GM19025 (cell line): ENCODE measurements at regions not wholly inside any gene's neighbourhood (a gene's known extent, or its start where the extent isn't known, plus 50 kb on each side); places are given as distances from the start of the nearest gene placed in this dataset.

Experiments used
- ATAC-seq: cut with Tn5 transposase; IDR thresholded peaks from one replicate; pipeline ENCODE4 v1.9.1; 2021; ENCODE audit warnings: mild to moderate bottlenecking, low read depth, moderate library complexity; ENCODE audit not compliant: unreplicated experiment

- ATAC-seq: no peak
These were observed 51.0 kb upstream of the BARX2 start for GRCh38 chr11:129324533-129325175.

- no peak for ATAC-seq
These were observed 51.6 kb upstream of the BARX2 start for GRCh38 chr11:129323896-129324502.

DNA sequence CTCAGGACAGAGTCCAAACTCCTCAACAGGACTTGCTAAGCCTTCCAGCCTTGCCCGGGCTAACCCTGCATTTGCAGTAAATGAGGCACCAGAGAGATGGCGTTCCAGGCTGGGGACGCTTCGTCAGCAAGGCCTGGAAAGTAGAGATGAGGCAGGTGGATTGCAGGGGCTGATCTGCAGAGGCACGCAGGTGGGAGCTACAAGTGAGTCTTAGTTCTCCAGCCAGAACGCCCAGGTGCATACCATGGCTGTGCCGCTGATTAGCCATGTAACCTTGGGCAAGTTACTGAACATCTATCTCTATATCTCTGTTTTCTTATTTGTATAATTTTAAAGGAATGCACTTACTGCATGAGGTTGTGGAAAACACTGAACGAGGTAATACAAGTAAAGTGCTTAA lies 52.7 kb upstream of the BARX2 start:
- ATAC-seq: no peak

DNA sequence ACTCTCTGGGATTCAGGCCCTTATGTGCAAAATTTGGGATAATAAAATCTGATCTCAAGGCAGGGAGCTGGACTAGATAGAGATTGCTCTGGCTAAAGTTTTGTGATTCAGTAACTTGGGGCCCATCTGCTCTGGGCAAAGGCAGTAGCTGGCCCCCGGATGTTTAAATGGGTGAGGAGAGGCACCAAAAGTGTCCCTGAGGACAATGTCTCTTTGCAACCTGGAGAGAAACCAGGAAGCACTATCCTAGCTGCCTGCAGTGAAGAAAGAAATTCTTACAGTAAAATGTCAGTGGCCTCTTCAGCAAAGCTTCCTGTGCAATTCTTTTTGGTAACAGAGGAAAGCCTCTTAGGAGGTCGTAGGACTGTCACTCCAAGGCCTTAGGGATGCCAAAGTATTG lies 54.6 kb upstream of the BARX2 start:
- no peak for ATAC-seq

DNA sequence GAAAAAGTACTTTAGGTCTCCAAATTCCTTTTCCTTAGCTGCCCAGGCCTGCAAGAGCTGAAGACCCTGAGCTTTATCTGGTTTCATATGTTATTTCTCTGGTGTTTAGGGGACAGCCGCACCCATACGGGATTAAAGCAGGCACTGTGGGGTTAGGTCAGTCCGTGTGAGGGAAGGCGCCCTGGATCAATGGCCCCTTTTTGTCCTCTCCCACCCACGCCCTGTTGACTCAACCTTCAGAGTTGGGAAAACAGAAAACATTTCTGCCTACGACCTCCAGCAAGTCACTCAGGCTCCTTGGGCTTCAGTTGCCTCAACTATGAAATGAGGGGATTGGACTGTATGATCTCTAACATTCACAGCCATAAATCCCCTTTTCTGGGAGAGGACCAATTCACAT lies 55.2 kb upstream of the BARX2 start:
- no peak for ATAC-seq

- no peak for ATAC-seq
These were observed 55.9 kb upstream of the BARX2 start for GRCh38 chr11:129319751-129320150.

GRCh38 chr11:129319201-129319600 lies 56.4 kb upstream of the BARX2 start:
- ATAC-seq: no peak

DNA sequence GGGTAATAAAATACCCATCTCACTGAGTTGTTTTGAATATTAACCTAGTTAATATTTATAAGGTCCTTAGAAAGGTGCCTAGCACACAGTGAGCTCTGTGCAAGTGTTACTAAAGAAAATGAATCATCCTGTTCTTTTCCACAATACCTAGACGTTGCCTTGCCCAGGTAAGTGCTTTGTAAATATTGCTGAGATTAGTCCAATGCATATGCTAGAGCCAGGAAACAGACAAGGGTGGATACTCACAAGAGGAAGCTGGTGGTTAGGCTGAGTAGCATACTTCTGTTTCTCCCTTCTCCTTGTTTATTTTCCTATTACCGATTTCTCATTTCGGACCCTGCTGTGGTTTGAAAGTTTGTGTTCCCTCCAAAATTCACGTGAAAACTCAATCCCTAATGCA lies 58.1 kb upstream of the BARX2 start:
- no peak for ATAC-seq

GRCh38 chr11:129316781-129317180 lies 58.9 kb upstream of the BARX2 start:
- no peak for ATAC-seq

- ATAC-seq: no peak
These were observed 59.7 kb upstream of the BARX2 start for GRCh38 chr11:129315781-129316579.

GRCh38 chr11:129314371-129314770 lies 61.3 kb upstream of the BARX2 start:
- no peak for ATAC-seq

DNA sequence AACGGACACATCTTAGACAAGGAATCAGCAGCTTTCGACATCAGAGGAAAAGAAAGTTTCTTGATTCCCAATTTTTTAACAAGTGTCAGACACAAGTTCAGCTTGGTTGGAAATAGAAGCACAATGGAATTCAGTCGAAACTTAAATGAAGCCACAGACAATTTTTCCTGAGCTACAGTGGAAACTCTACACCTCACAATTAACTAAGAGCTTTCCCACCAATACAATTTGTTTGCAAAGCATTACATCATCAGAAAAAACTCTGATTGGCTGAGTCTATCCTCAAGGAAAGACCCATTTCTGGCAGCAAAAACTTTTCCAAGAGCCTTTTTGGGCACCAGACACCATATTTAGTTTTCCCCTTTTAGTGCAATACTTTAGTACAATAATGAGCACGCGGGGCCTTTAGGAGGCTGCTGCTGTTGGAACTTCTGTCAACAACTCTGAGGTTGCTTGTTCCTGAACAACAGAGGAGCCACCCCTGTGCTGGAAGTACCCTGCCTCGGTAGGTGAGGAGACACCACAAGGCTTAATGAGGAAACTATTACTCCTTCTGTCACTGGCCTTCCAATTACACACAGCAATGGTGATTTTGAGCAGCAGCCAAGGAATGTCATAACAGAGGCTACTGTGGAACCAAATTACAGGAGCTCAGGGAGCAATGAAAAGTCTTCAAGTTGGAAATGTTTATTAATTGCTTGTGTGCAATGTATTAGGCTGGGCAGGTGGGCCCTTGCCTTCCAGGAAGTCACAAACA lies 61.9 kb upstream of the BARX2 start:
- no peak for ATAC-seq

DNA sequence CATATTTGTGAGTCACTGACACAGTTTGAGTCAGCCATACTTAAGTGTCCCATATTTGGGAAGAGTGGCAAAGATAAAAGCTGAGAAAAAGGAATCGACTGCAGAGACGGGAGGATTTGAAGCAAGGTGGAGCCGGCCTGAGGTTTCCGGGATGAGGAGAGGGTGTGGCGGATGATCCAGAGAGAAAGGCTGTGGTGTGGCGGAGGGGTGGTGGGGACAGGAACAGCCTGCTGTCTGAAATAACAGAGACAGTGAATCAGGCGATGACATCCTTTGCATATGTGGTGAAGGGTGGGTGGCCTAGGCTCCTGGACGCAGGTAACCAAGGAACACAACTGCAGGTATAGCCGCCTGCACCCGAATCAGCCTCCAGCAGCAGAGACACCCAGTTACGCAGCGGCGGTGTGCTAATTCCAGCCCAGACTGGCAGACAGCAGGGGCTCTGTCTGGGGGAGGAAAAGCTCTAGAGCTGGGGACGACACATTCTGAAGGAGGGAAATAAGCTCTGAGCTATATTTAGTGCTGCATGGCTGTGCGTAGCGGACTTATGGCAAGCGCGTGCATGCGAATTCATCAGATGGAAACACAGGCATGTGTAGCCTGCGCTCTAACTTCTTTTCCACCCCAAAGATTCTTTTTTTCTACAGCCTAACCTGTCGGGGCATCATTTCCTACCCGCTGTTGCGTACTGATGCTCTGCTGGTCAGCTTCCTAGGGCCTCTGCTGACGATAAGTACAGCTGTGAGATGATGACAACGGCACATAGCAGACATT lies 62.7 kb upstream of the BARX2 start:
- ATAC-seq: no peak

DNA sequence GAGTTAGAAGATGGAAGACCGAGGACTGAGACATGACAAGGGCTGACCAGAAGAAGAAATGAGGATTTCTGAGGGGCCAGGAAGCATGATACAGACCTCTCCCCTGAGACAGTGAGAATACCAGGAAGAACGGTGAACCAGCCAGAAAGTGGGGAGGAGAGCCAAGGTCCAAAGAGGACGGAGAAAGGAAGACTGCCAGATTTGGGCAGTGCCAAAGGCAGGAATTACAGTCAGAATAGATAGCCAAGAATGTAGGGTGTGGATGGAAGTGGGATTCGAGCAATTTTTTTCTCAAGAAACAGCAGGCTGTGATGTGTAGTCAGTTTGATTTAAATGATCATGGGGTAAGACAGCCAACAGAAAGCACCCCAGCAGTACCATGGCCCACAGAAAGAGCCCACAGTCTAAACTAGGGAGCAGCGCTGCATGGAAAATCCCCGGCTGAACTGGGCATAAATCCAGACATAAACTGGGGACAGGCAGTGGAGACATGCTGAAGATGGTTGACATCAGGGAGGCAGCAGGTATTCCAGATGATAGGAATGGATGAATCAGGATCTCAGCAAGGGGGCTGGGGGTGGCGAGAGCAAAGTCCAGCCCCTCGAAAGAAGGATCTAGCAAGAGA lies 67.3 kb upstream of the BARX2 start:
- no peak for ATAC-seq

GRCh38 chr11:129307162-129307561 lies 68.5 kb upstream of the BARX2 start:
- no peak for ATAC-seq

DNA sequence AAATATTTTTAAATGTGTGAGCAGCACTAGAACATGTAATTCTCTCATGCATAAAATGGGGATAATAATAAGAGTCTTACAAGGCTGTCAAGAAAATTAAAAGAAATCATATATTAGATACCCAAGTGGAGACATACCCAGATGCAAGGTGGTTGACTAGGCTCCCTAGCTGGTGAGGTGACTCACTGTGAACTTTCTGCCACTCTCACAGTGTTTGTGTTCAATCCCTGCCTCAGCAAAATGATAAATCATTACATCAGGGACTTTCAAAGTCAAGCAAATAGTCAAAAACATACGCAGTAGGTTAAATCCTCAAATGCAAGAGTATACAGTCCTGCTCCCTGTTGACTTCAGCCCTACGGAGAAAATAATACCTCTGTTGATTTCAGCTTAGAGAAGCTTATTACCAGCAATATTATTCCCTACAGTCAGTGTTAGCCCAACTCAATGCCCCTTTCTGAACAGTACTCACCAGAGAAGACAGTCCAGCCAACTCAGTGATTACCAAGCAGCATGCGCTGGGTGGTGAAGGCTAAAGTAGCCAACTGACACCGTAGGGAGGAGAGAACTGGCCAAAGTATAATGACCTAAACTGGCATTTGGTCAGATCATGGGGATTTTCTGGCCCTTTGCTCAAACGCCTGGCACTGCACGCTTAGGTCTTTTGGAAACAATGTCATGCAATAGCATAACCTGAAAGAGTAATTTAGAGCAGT lies 73.1 kb upstream of the BARX2 start:
- ATAC-seq: no peak

DNA sequence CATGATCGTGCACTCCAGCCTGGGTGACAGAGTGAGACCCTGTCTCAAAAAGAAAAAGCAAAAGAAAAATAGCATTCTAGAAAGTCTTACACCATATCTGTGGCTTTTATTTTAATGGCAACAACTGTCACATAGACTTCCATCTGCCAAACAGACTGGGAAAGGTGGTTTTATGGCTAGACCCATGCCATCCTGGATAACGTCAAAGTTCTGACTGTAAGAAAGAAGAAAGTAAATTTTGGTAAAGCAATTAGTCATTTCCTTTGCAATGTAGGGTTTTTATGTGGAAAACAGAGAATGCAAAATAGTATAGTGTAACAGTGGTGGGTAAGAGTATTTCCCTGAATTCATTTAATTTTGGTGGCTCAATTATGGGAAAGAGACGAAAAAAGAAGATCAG lies 75.5 kb upstream of the BARX2 start:
- no peak for ATAC-seq

DNA sequence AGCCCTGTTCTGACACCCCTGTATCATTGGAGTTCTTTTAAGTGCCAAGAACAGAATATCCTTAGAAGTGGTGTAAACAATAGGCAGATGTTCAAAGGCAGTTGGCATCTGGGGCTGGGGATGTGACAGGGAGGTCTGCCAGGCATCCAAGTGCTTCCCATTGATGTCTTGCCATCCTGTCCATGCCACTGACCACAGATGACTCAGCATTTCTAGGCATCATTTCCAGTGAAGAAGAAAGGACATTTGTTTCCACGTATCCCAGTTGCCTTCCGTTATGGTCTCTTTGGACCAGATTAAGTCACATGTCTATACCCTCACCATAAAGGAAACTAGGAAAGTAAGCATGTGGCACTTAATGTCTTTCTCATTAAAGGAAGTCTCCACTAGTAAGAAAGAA lies 76.7 kb upstream of the BARX2 start:
- ATAC-seq: no peak

GRCh38 chr11:129295746-129296145 lies 79.9 kb upstream of the BARX2 start:
- ATAC-seq: no peak
